B cell (primary cell): ENCODE measurements at regions not wholly inside any gene's neighbourhood (a gene's known extent, or its start where the extent isn't known, plus 50 kb on each side); places are given as distances from the start of the nearest gene placed in this dataset.

Source experiments
- ATAC-seq: fragments of 200-7000 bp; cut with Tn5 transposase; one replicate; pipeline ENCODE4 v1.10.0; 2021; ENCODE audit warnings: low read depth, mild to moderate bottlenecking, moderate number of reproducible peaks, moderate library complexity
- CTCF ChIA-PET: fragments of 350-600 bp; sonication (Branson Sonifier 250); formaldehyde crosslinking; loops from one replicate; lab custom pipeline; 2021; ENCODE audit warnings: antibody characterized with exemption, inconsistent platforms; lab: Charles Lee
- POLR2A ChIA-PET: fragments of 350-600 bp; sonication (Branson Sonifier 250); formaldehyde crosslinking; loops from one replicate; lab custom pipeline; 2021; ENCODE audit warnings: antibody characterized with exemption; lab: Charles Lee
- DNase-seq: peaks from one replicate; pipeline ENCODE4 v3.0.0; 2013
- H2AFZ ChIP-seq: 2 replicates; pipeline ENCODE4 v1.6.1; 2012; ENCODE audit warnings: mild to moderate bottlenecking, low read depth, low read length; ENCODE audit not compliant: insufficient read depth, poor library complexity, severe bottlenecking
- H3K27ac ChIP-seq, 2 donors: 1 replicate in 1 of 2; 2 replicates in 1 of 2; pipeline ENCODE4 v1.5.1; 2012 to 2013; ENCODE audit warnings: low read length in 2 of 2, mild to moderate bottlenecking in 2 of 2, moderate library complexity in 1 of 2
- H3K27me3 ChIP-seq, 4 experiments: fragments of 200-600 bp in 1 of 4; sonication (generic) in 1 of 4; replicated peaks in 1 of 4; 1 replicate in 2 of 4; 2 replicates in 2 of 4; pipeline versions ENCODE4 v1.6.1 to v1.7.0; 2013 to 2016; ENCODE audit warnings: low read length in 3 of 4, mild to moderate bottlenecking in 2 of 4, mixed read lengths in 1 of 4, moderate library complexity in 1 of 4; ENCODE audit not compliant: insufficient read depth in 4 of 4, control insufficient read depth in 3 of 4; ENCODE audit errors: control extremely low read depth in 1 of 4
- H3K36me3 ChIP-seq, 2 experiments: replicated peaks in 1 of 2; 1 replicate in 1 of 2; 2 replicates in 1 of 2; pipeline versions ENCODE4 v1.6.1 to v1.7.1; 2013; ENCODE audit warnings: low read length in 1 of 2; ENCODE audit not compliant: insufficient read depth in 2 of 2, control insufficient read depth in 1 of 2; ENCODE audit errors: control extremely low read depth in 1 of 2, extremely low read depth in 1 of 2
- H3K4me1 ChIP-seq, 2 donors: fragments of 200-600 bp in 1 of 2; sonication (generic) in 1 of 2; 1 replicate in 1 of 2; 2 replicates in 1 of 2; pipeline versions ENCODE4 v1.5.1 to v1.6.1; 2013 to 2017; ENCODE audit warnings: low read length in 2 of 2; ENCODE audit not compliant: control insufficient read depth in 2 of 2, insufficient read depth in 2 of 2
- H3K4me2 ChIP-seq: replicated peaks from 2 replicates; pipeline ENCODE3; 2012; ENCODE audit warnings: mild to moderate bottlenecking, low read depth, low read length; ENCODE audit not compliant: poor library complexity, severe bottlenecking
- H3K4me3 ChIP-seq, 5 experiments: fragments of 200-600 bp in 1 of 5; sonication (generic) in 1 of 5; 1 replicate in 3 of 5; 2 replicates in 2 of 5; pipeline versions ENCODE4 v1.5.1 to v1.7.0; 2011 to 2016; ENCODE audit warnings: low read length in 4 of 5, mild to moderate bottlenecking in 4 of 5, low read depth in 2 of 5, control low read depth in 1 of 5, moderate library complexity in 1 of 5; ENCODE audit not compliant: insufficient read depth in 1 of 5; ENCODE audit errors: control extremely low read depth in 1 of 5, extremely low read depth in 1 of 5
- H3K79me2 ChIP-seq: fragments of 200-600 bp; sonication (generic); one replicate; pipeline ENCODE4 v1.6.0; 2016; ENCODE audit warnings: low read length; ENCODE audit not compliant: control insufficient read depth, insufficient read depth
- H3K9ac ChIP-seq: fragments of 200-600 bp; sonication (generic); 2 replicates; pipeline ENCODE4 v1.6.1; 2017; ENCODE audit warnings: mild to moderate bottlenecking, low read length, moderate library complexity
- H3K9me3 ChIP-seq, 3 donors: one replicate each; pipeline versions ENCODE4 v1.6.1 to v1.7.1; 2013; ENCODE audit warnings: low read length in 2 of 3; ENCODE audit not compliant: control insufficient read depth in 2 of 3, insufficient read depth in 1 of 3; ENCODE audit errors: control extremely low read depth in 1 of 3
- H4K20me1 ChIP-seq: 2 replicates; pipeline ENCODE4 v1.6.0; 2012; ENCODE audit warnings: mild to moderate bottlenecking, low read length; ENCODE audit not compliant: insufficient read depth, control insufficient read depth, poor library complexity, severe bottlenecking
- H3K27ac Mint-ChIP-seq: one replicate; pipeline ENCODE4 v1.8.0; 2021; ENCODE audit warnings: mixed read lengths
- H3K27me3 Mint-ChIP-seq: one replicate; pipeline ENCODE4 v1.8.0; 2021; ENCODE audit warnings: mixed read lengths
- H3K4me1 Mint-ChIP-seq: one replicate; pipeline ENCODE4 v1.8.0; 2021; ENCODE audit warnings: mixed read lengths
- H3K4me3 Mint-ChIP-seq: one replicate; pipeline ENCODE4 v1.8.0; 2021; ENCODE audit warnings: mixed read lengths
- H3K9me3 Mint-ChIP-seq: one replicate; pipeline ENCODE4 v1.8.0; 2022; ENCODE audit warnings: mixed read lengths; ENCODE audit not compliant: insufficient read depth
- EZH2 ChIP-seq: IDR thresholded peaks from 2 replicates; pipeline ENCODE4 v1.6.1; 2012; ENCODE audit warnings: borderline replicate concordance, low read depth, mild to moderate bottlenecking, moderate library complexity, low read length; ENCODE audit not compliant: insufficient read depth, poor library complexity, severe bottlenecking
- WGBS: methylation state at CpG from one replicate; pipeline ENCODE4 v1.1.5; 2013; ENCODE audit warnings: missing lambda C conversion rate; ENCODE audit not compliant: insufficient coverage; 5-methylcytosine and 5-hydroxymethylcytosine counted together
- intact Hi-C: fragments of 100-400 bp; cut with micrococcal nuclease; formaldehyde crosslinking; loops from one replicate; pipeline ENCODE4 v1.10.0; 2022
- TF ChIP-seq, protein P1 (sequence below): fragments of 200-600 bp; IDR thresholded peaks from one replicate; pipeline ENCODE4 v1.8.0; 2022; ENCODE audit warnings: antibody characterized with exemption, mild to moderate bottlenecking

DNA sequence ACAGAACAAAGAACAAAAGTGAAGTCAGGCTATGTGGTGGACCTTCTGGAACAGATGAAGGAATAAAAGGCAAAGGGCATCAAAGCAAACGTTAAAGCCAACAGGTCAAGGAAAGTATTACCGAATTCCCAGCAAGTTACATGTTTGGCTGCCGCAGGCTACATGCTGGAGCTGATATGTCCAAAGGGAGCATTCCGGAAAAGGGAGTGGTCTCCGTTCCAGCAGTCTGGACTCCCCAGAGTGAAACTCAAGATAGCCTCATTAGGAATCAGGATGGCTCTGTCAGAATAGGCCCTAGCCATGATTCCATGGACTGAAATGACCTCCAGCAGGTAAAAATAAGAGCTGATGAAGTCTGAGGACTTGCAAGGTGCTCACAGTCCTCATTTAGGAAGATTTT is 379.8 kb upstream of the PRICKLE1 start:
- no peaks in the 10 kb centered on the region for H3K4me1 Mint-ChIP-seq
- H3K27ac ChIP-seq, result no peak overlapping the region
- peaks cover 2% of the 10 kb centered on the region for H3K9me3 Mint-ChIP-seq
- no peak overlapping the region for H3K27ac Mint-ChIP-seq
- H3K9ac ChIP-seq, result no peak overlapping the region
- H2AFZ ChIP-seq, result no peak overlapping the region
- no peak overlapping the region for H3K4me3 ChIP-seq
- no peak overlapping the region for H3K4me3 Mint-ChIP-seq
- no peak overlapping the region for H3K4me2 ChIP-seq
- ChIA-PET POLR2A (no interaction called here), CTCF (no interaction called here)
- DNase-seq (no peak), ATAC-seq (no peak)
- no peaks in the 10 kb centered on the region for H3K36me3 ChIP-seq
- H3K27me3 Mint-ChIP-seq, result no peaks in the 10 kb centered on the region
- no peak for TF ChIP-seq EZH2
- TF ChIP-seq, protein P1, sequence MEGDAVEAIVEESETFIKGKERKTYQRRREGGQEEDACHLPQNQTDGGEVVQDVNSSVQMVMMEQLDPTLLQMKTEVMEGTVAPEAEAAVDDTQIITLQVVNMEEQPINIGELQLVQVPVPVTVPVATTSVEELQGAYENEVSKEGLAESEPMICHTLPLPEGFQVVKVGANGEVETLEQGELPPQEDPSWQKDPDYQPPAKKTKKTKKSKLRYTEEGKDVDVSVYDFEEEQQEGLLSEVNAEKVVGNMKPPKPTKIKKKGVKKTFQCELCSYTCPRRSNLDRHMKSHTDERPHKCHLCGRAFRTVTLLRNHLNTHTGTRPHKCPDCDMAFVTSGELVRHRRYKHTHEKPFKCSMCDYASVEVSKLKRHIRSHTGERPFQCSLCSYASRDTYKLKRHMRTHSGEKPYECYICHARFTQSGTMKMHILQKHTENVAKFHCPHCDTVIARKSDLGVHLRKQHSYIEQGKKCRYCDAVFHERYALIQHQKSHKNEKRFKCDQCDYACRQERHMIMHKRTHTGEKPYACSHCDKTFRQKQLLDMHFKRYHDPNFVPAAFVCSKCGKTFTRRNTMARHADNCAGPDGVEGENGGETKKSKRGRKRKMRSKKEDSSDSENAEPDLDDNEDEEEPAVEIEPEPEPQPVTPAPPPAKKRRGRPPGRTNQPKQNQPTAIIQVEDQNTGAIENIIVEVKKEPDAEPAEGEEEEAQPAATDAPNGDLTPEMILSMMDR, result no peak
- H3K27me3 ChIP-seq, result no peaks in the 10 kb centered on the region
- peaks cover 0 to 2% (median 0%) of the 10 kb centered on the region in 3 donors for H3K9me3 ChIP-seq
- WGBS, result 96% methylated on average over 5 of the region's 5 CpGs
- H3K4me1 ChIP-seq, result no peaks in the 10 kb centered on the region
- H3K79me2 ChIP-seq, result no peaks in the 10 kb centered on the region
- H4K20me1 ChIP-seq, result no peaks in the 10 kb centered on the region
- intact Hi-C loops, result no loop called here

DNA sequence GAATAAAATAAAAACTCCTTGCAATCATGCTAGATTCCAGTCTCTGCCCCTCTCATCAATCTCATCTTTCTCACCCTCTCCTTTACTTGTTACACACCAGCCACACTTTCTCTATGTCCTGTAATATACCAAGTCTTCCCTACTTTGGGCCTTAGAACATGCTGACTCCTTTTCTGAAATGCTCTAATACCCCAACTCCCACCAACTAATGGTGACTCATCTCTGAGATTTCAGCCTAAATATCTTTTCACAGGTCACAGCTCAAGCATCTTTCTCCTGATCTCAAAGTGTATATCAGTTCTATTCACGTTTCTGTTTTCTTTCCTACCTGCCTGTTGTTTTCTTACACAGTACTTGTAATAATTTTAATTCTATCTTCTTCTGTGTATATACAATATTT is 378.9 kb upstream of the PRICKLE1 start:
- Histone ChIP-seq H3K4me1 (no peaks in the 10 kb centered on the region), H3K36me3 (no peaks in the 10 kb centered on the region), H2AFZ (no peak overlapping the region), H3K4me3 (no peak overlapping the region), H4K20me1 (no peaks in the 10 kb centered on the region), H3K27me3 (no peaks in the 10 kb centered on the region), H3K79me2 (no peaks in the 10 kb centered on the region), H3K4me2 (no peak overlapping the region), H3K27ac (no peak overlapping the region), H3K9ac (no peak overlapping the region), H3K9me3 (peaks cover 0 to 2% (median 0%) of the 10 kb centered on the region in 3 donors)
- intact Hi-C loops, result no loop called here
- ChIA-PET CTCF (no interaction called here), POLR2A (no interaction called here)
- WGBS, result no CpG with 5 or more reads among the region's 1 CpG
- no peak overlapping the region for H3K4me3 Mint-ChIP-seq
- H3K27me3 Mint-ChIP-seq, result no peaks in the 10 kb centered on the region
- H3K9me3 Mint-ChIP-seq, result peaks cover 2% of the 10 kb centered on the region
- DNase-seq (no peak), ATAC-seq (no peak)
- no peak overlapping the region for H3K27ac Mint-ChIP-seq
- no peaks in the 10 kb centered on the region for H3K4me1 Mint-ChIP-seq
- no peak for TF ChIP-seq EZH2
- TF ChIP-seq, protein P1, result no peak
